ENCODE measurements at regions not wholly inside any gene's neighbourhood (a gene's known extent, or its start where the extent isn't known, plus 50 kb on each side); places are given as distances from the start of the nearest gene placed in this dataset.
A peak's percentile ranks its signal among the peaks of the same experiment; 100 is the strongest.

GRCh38 chr5:120388016-120388781 lies 75.9 kb upstream of the PRR16 start:
- Histone ChIP-seq H3K4me1 (no peaks in the 10 kb centered on the region), H3K27ac (peak overlapping the region; percentile 34 to 45 (median 42)), H3K36me3 (no peaks in the 10 kb centered on the region), H3K27me3 (no peaks in the 10 kb centered on the region), H3K9me3 (no peaks in the 10 kb centered on the region), H3K4me3 (no peak overlapping the region)
- no peak for DNase-seq
- intact Hi-C loops (cut with DNase I) = no loop called here
- TF ChIP-seq POLR2A (IDR thresholded peaks at IDR 0.05) = no peak
- TF ChIP-seq POLR2AphosphoS5 (IDR thresholded peaks at IDR 0.05) = peak in 3 of 4 donors; percentile 38 to 53 (median 44)
- 37 to 69% methylated on average over 1 of the region's 1 CpG for WGBS, 2 donors

GRCh38 chr5:120394259-120394658 lies 69.8 kb upstream of the PRR16 start:
- Histone ChIP-seq H3K4me3 (no peak overlapping the region), H3K9me3 (no peaks in the 10 kb centered on the region), H3K4me1 (no peaks in the 10 kb centered on the region), H3K36me3 (no peaks in the 10 kb centered on the region), H3K27ac (no peak overlapping the region), H3K27me3 (no peaks in the 10 kb centered on the region)
- TF ChIP-seq CTCF (IDR thresholded peaks at IDR 0.05) (no peak), EP300 (IDR thresholded peaks at IDR 0.05) (no peak), POLR2AphosphoS5 (IDR thresholded peaks at IDR 0.05) (no peak), POLR2A (IDR thresholded peaks at IDR 0.05) (no peak)
- DNase-seq = no peak
- intact Hi-C loops (cut with DNase I) = no loop called here

GRCh38 chr5:120396186-120396585 lies 67.9 kb upstream of the PRR16 start:
- Histone ChIP-seq H3K27me3 (no peaks in the 10 kb centered on the region), H3K4me3 (no peak overlapping the region), H3K36me3 (no peaks in the 10 kb centered on the region), H3K27ac (no peak overlapping the region), H3K4me1 (no peaks in the 10 kb centered on the region), H3K9me3 (peaks cover 0 to 3% (median 0%) of the 10 kb centered on the region in 4 donors)
- intact Hi-C loops (cut with DNase I) = no loop called here
- no peak for DNase-seq
- TF ChIP-seq CTCF (IDR thresholded peaks at IDR 0.05) (no peak), EP300 (IDR thresholded peaks at IDR 0.05) (no peak), POLR2A (IDR thresholded peaks at IDR 0.05) (no peak), POLR2AphosphoS5 (IDR thresholded peaks at IDR 0.05) (no peak)

- Histone ChIP-seq H3K27me3 (no peaks in the 10 kb centered on the region), H3K4me1 (peaks cover 0 to 6% (median 2%) of the 10 kb centered on the region in 4 donors), H3K27ac (no peak overlapping the region), H3K4me3 (no peak overlapping the region), H3K36me3 (no peaks in the 10 kb centered on the region), H3K9me3 (peaks cover 0 to 3% (median 0%) of the 10 kb centered on the region in 4 donors)
- TF ChIP-seq CTCF (IDR thresholded peaks at IDR 0.05) (no peak), POLR2AphosphoS5 (IDR thresholded peaks at IDR 0.05) (no peak), POLR2A (IDR thresholded peaks at IDR 0.05) (no peak), EP300 (IDR thresholded peaks at IDR 0.05) (no peak)
- intact Hi-C loops (cut with DNase I) = no loop called here
- 84 to 87% methylated on average over 1 of the region's 1 CpG for WGBS, 2 donors
- no peak for DNase-seq
Observed at GRCh38 chr5:120400356-120400755, 63.7 kb upstream of the PRR16 start.

GRCh38 chr5:120402606-120403005 lies 61.5 kb upstream of the PRR16 start:
- Histone ChIP-seq H3K4me1 (peaks cover 0 to 12% (median 5%) of the 10 kb centered on the region in 4 donors), H3K9me3 (peaks cover 0 to 3% (median 0%) of the 10 kb centered on the region in 4 donors), H3K4me3 (no peak overlapping the region), H3K27me3 (no peaks in the 10 kb centered on the region), H3K27ac (no peak overlapping the region), H3K36me3 (no peaks in the 10 kb centered on the region)
- no peak for DNase-seq
- intact Hi-C loops (cut with DNase I) = no loop called here
- TF ChIP-seq POLR2AphosphoS5 (IDR thresholded peaks at IDR 0.05) = no peak
- TF ChIP-seq EP300 (IDR thresholded peaks at IDR 0.05) = no peak
- TF ChIP-seq POLR2A (IDR thresholded peaks at IDR 0.05) = no peak
- TF ChIP-seq CTCF (IDR thresholded peaks at IDR 0.05) = no peak
- WGBS, 2 donors = 76 to 89% methylated on average over 2 of the region's 2 CpGs

Data from sigmoid colon (tissue), 6 donors.